A673 (cell line): ENCODE measurements at regions not wholly inside any gene's neighbourhood (a gene's known extent, or its start where the extent isn't known, plus 50 kb on each side); places are given as distances from the start of the nearest gene placed in this dataset.

ENCODE experiments used
- EZH2 ChIP-seq: fragments of 200-600 bp; sonication (generic); IDR thresholded peaks from 2 replicates; pipeline ENCODE4 v1.6.1; 2017; ENCODE audit warnings: borderline replicate concordance, low read depth, mild to moderate bottlenecking, mixed read lengths, antibody characterized with exemption, low read length; ENCODE audit not compliant: poor library complexity, severe bottlenecking
- TF ChIP-seq, protein P1 (sequence below): fragments of 300-800, 200-600 bp; sonication (generic); conservative IDR thresholded peaks from 2 replicates; pipeline ENCODE4 v1.5.1; 2017; ENCODE audit warnings: low read depth, mild to moderate bottlenecking, antibody characterized with exemption, low read length, moderate library complexity, mixed read lengths

DNA sequence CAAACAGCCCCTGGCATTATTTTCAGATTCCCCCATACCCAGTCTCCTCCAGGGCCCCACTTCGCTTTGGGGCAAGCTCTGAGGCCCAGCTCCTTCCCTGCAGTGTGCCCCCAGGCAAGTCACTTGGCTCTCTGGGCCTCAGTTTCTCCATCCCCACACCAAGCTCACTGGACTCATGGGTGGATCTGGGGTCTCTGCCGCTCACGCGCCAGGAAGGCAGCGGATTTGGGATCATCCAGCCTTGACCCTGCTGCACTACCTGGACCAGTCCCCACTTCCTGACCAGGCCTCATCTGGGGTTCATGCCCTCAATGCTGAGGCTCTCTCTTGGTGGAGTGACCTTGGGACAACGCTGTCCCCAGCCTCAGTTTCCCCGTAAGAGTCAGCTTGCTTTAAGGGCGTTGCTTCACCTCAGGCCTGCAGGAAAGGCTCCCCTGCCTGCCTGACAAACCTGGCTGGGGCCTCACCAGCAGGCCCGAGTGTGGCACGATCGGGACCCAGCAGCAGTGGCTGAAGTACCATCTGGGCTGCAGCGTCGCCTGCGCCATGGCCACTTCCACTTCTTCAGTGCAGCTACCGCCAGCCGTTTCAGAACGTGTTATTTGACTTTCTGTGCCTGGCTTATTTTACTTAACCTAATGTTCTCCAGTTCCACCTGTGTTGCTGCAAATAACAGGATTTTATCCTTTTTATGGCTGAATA, 519.6 kb upstream of the SEMA6A start:
- TF ChIP-seq, protein P1, sequence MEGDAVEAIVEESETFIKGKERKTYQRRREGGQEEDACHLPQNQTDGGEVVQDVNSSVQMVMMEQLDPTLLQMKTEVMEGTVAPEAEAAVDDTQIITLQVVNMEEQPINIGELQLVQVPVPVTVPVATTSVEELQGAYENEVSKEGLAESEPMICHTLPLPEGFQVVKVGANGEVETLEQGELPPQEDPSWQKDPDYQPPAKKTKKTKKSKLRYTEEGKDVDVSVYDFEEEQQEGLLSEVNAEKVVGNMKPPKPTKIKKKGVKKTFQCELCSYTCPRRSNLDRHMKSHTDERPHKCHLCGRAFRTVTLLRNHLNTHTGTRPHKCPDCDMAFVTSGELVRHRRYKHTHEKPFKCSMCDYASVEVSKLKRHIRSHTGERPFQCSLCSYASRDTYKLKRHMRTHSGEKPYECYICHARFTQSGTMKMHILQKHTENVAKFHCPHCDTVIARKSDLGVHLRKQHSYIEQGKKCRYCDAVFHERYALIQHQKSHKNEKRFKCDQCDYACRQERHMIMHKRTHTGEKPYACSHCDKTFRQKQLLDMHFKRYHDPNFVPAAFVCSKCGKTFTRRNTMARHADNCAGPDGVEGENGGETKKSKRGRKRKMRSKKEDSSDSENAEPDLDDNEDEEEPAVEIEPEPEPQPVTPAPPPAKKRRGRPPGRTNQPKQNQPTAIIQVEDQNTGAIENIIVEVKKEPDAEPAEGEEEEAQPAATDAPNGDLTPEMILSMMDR: no peak
- TF ChIP-seq EZH2: no peak
